ENCODE measurements at regions not wholly inside any gene's neighbourhood (a gene's known extent, or its start where the extent isn't known, plus 50 kb on each side); places are given as distances from the start of the nearest gene placed in this dataset.
"Not testable (repeated sequence)": the region's sequence is repeated elsewhere in the genome, so short reads cannot be mapped to it uniquely, and the experiment has no call there.

DNA sequence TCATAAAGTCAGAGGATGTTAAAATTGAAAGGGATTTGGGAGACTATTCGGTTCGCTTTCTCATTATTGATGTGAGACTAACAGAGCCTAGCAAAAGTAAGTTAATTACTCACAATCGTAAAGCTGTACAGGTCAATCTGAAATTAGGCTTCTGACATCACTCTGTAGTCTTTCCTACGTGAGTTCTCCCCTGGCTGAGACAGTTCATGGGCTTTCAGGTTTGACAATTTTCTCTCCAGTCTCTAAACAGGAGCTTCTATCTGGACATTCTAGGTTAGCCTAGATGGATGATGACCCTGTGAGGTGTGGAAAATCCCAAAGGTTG lies 77.5 kb upstream of the VKORC1L1 start:
- H3K27ac Mint-ChIP-seq; H3K4me2 ChIP-seq (replicated peaks; ENCODE audit: low read depth, low read length, poor library complexity, severe bottlenecking); H3K4me1 Mint-ChIP-seq; CTCF ChIA-PET; POLR2A ChIA-PET; H2AFZ ChIP-seq (ENCODE audit: insufficient read depth, low read depth, low read length, poor library complexity, severe bottlenecking); H3K4me3 Mint-ChIP-seq; H3K9me3 Mint-ChIP-seq (ENCODE audit: insufficient read depth); H3K79me2 ChIP-seq (ENCODE audit: control insufficient read depth, insufficient read depth, low read length); H3K27me3 ChIP-seq (replicated peaks in 1 of 4; ENCODE audit: control extremely low read depth in 1 of 4, control insufficient read depth in 3 of 4, insufficient read depth in 4 of 4, low read length in 3 of 4); intact Hi-C loops (cut with micrococcal nuclease); H4K20me1 ChIP-seq (ENCODE audit: control insufficient read depth, insufficient read depth, low read length, poor library complexity, severe bottlenecking); DNase-seq; H3K9ac ChIP-seq (ENCODE audit: low read length); ATAC-seq (ENCODE audit: low read depth); H3K4me3 ChIP-seq (ENCODE audit: control extremely low read depth in 1 of 5, extremely low read depth in 1 of 5, insufficient read depth in 1 of 5, low read depth in 2 of 5, low read length in 4 of 5); H3K27ac ChIP-seq (ENCODE audit: low read length in 2 of 2); H3K27me3 Mint-ChIP-seq; H3K36me3 ChIP-seq (replicated peaks in 1 of 2; ENCODE audit: control extremely low read depth in 1 of 2, control insufficient read depth in 1 of 2, extremely low read depth in 1 of 2, insufficient read depth in 2 of 2, low read length in 1 of 2); H3K4me1 ChIP-seq (ENCODE audit: control insufficient read depth in 2 of 2, insufficient read depth in 2 of 2, low read length in 2 of 2); H3K9me3 ChIP-seq (ENCODE audit: control extremely low read depth in 1 of 3, control insufficient read depth in 2 of 3, insufficient read depth in 1 of 3, low read length in 2 of 3): not testable (repeated sequence)
- WGBS (ENCODE audit: insufficient coverage): 61% methylated on average over 3 of the region's 4 CpGs

DNA sequence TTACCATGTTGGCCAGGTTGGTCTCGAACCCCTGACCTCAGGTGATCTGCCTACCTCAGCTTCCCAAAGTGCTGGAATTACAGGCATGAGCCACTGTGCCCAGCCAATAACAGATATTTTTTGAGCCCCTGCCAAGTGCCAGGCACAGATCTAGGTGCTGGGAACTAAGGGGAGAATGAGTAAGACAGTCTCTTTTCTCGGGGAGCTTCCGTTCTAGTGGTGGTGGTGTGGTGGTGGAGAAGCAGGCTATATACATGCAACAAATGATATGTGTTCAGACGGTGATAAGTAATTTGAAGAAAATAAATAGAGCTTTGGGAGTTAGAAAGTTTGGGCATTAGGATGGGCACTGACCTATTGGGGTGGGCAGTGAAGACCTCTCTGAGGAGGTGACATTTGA lies 76.7 kb upstream of the VKORC1L1 start:
- Mint-ChIP-seq H3K4me1 (no peaks in the 10 kb centered on the region), H3K27ac (no peak overlapping the region), H3K9me3 (ENCODE audit: insufficient read depth) (no peaks in the 10 kb centered on the region), H3K4me3 (no peak overlapping the region), H3K27me3 (no peaks in the 10 kb centered on the region)
- intact Hi-C loops (cut with micrococcal nuclease): no loop called here
- DNase-seq (no peak), ATAC-seq (ENCODE audit: low read depth) (no peak)
- H3K4me1 ChIP-seq (ENCODE audit: control insufficient read depth in 2 of 2, insufficient read depth in 2 of 2, low read length in 2 of 2): no peaks in the 10 kb centered on the region
- H3K27me3 ChIP-seq (replicated peaks in 1 of 4; ENCODE audit: control extremely low read depth in 1 of 4, control insufficient read depth in 3 of 4, insufficient read depth in 4 of 4, low read length in 3 of 4): no peaks in the 10 kb centered on the region
- no peak overlapping the region for H2AFZ ChIP-seq (ENCODE audit: insufficient read depth, low read depth, low read length, poor library complexity, severe bottlenecking)
- H4K20me1 ChIP-seq (ENCODE audit: control insufficient read depth, insufficient read depth, low read length, poor library complexity, severe bottlenecking): no peaks in the 10 kb centered on the region
- POLR2A ChIA-PET: no interaction called here
- H3K9ac ChIP-seq (ENCODE audit: low read length): no peak overlapping the region
- H3K9me3 ChIP-seq (ENCODE audit: control extremely low read depth in 1 of 3, control insufficient read depth in 2 of 3, insufficient read depth in 1 of 3, low read length in 2 of 3): no peaks in the 10 kb centered on the region
- no peak overlapping the region for H3K27ac ChIP-seq (ENCODE audit: low read length in 2 of 2)
- WGBS (ENCODE audit: insufficient coverage): 93% methylated on average over 4 of the region's 4 CpGs
- CTCF ChIA-PET: no interaction called here
- no peaks in the 10 kb centered on the region for H3K36me3 ChIP-seq (replicated peaks in 1 of 2; ENCODE audit: control extremely low read depth in 1 of 2, control insufficient read depth in 1 of 2, extremely low read depth in 1 of 2, insufficient read depth in 2 of 2, low read length in 1 of 2)
- TF ChIP-seq, protein P1, sequence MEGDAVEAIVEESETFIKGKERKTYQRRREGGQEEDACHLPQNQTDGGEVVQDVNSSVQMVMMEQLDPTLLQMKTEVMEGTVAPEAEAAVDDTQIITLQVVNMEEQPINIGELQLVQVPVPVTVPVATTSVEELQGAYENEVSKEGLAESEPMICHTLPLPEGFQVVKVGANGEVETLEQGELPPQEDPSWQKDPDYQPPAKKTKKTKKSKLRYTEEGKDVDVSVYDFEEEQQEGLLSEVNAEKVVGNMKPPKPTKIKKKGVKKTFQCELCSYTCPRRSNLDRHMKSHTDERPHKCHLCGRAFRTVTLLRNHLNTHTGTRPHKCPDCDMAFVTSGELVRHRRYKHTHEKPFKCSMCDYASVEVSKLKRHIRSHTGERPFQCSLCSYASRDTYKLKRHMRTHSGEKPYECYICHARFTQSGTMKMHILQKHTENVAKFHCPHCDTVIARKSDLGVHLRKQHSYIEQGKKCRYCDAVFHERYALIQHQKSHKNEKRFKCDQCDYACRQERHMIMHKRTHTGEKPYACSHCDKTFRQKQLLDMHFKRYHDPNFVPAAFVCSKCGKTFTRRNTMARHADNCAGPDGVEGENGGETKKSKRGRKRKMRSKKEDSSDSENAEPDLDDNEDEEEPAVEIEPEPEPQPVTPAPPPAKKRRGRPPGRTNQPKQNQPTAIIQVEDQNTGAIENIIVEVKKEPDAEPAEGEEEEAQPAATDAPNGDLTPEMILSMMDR (IDR thresholded peaks at IDR 0.05): no peak
- TF ChIP-seq EZH2 (IDR thresholded peaks at IDR 0.05; ENCODE audit: borderline replicate concordance, insufficient read depth, low read depth, low read length, poor library complexity, severe bottlenecking): no peak
- no peak overlapping the region for H3K4me3 ChIP-seq (ENCODE audit: control extremely low read depth in 1 of 5, extremely low read depth in 1 of 5, insufficient read depth in 1 of 5, low read depth in 2 of 5, low read length in 4 of 5)
- H3K79me2 ChIP-seq (ENCODE audit: control insufficient read depth, insufficient read depth, low read length): no peaks in the 10 kb centered on the region
- H3K4me2 ChIP-seq (replicated peaks; ENCODE audit: low read depth, low read length, poor library complexity, severe bottlenecking): no peak overlapping the region

DNA sequence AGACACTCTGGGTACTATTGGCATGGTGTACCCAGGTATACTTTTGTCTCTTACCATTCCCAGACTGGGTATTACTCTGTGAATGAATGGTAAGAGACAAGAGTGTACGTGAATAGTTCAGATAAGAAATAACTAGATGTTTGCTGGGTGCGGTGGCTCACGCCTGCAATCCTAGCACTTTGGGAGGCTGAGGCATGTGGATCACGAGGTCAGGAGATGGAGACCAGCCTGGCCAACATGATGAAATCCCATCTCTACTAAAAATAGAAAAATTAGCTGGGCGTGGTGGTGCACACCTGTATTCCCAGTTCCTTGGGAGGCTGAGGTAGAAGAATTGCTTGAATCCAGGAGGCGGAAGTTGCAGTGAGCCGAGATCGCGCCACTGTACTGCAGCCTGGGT lies 75.8 kb upstream of the VKORC1L1 start:
- H3K9me3 ChIP-seq (ENCODE audit: control extremely low read depth in 1 of 3, control insufficient read depth in 2 of 3, insufficient read depth in 1 of 3, low read length in 2 of 3); H3K9me3 Mint-ChIP-seq (ENCODE audit: insufficient read depth); H2AFZ ChIP-seq (ENCODE audit: insufficient read depth, low read depth, low read length, poor library complexity, severe bottlenecking); H3K4me1 Mint-ChIP-seq; DNase-seq; intact Hi-C loops (cut with micrococcal nuclease); H3K27me3 ChIP-seq (replicated peaks in 1 of 4; ENCODE audit: control extremely low read depth in 1 of 4, control insufficient read depth in 3 of 4, insufficient read depth in 4 of 4, low read length in 3 of 4); POLR2A ChIA-PET; H3K4me3 ChIP-seq (ENCODE audit: control extremely low read depth in 1 of 5, extremely low read depth in 1 of 5, insufficient read depth in 1 of 5, low read depth in 2 of 5, low read length in 4 of 5); H3K4me2 ChIP-seq (replicated peaks; ENCODE audit: low read depth, low read length, poor library complexity, severe bottlenecking); H3K4me1 ChIP-seq (ENCODE audit: control insufficient read depth in 2 of 2, insufficient read depth in 2 of 2, low read length in 2 of 2); H3K79me2 ChIP-seq (ENCODE audit: control insufficient read depth, insufficient read depth, low read length); H3K4me3 Mint-ChIP-seq; CTCF ChIA-PET; H3K27ac Mint-ChIP-seq; H3K36me3 ChIP-seq (replicated peaks in 1 of 2; ENCODE audit: control extremely low read depth in 1 of 2, control insufficient read depth in 1 of 2, extremely low read depth in 1 of 2, insufficient read depth in 2 of 2, low read length in 1 of 2); H3K9ac ChIP-seq (ENCODE audit: low read length); H4K20me1 ChIP-seq (ENCODE audit: control insufficient read depth, insufficient read depth, low read length, poor library complexity, severe bottlenecking); H3K27me3 Mint-ChIP-seq; H3K27ac ChIP-seq (ENCODE audit: low read length in 2 of 2); ATAC-seq (ENCODE audit: low read depth): not testable (repeated sequence)
- 91% methylated on average over 6 of the region's 9 CpGs for WGBS (ENCODE audit: insufficient coverage)

DNA sequence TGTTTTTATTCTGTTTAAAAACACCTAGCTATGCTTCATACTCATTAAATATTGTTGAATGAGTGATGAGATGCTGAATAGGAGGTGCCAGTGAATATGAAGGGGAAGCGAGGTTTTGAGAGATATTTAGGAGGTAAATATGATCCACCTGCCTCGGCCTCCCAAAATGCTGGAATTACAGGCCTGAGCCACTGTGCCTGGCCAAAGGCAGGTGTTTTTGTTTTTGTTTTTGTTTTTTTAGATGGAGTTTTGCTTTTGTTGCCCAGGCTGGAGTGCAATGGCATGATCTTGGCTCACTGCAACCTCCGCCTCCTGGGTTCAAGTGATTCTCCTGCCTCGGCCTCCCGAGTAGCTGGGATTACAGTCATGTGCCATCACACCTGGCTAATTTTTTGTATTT lies 75.3 kb upstream of the VKORC1L1 start:
- 82% methylated on average over 5 of the region's 5 CpGs for WGBS (ENCODE audit: insufficient coverage)
- not testable (repeated sequence) for DNase-seq

More for the DNA sequence above, 75.3 kb upstream of the VKORC1L1 start:
- H3K4me1 ChIP-seq (ENCODE audit: control insufficient read depth in 2 of 2, insufficient read depth in 2 of 2, low read length in 2 of 2); CTCF ChIA-PET; POLR2A ChIA-PET; H3K9ac ChIP-seq (ENCODE audit: low read length); H2AFZ ChIP-seq (ENCODE audit: insufficient read depth, low read depth, low read length, poor library complexity, severe bottlenecking); H3K36me3 ChIP-seq (replicated peaks in 1 of 2; ENCODE audit: control extremely low read depth in 1 of 2, control insufficient read depth in 1 of 2, extremely low read depth in 1 of 2, insufficient read depth in 2 of 2, low read length in 1 of 2); H3K79me2 ChIP-seq (ENCODE audit: control insufficient read depth, insufficient read depth, low read length); intact Hi-C loops (cut with micrococcal nuclease); H3K9me3 Mint-ChIP-seq (ENCODE audit: insufficient read depth); H3K4me1 Mint-ChIP-seq; H3K4me3 Mint-ChIP-seq; H3K27ac ChIP-seq (ENCODE audit: low read length in 2 of 2); H4K20me1 ChIP-seq (ENCODE audit: control insufficient read depth, insufficient read depth, low read length, poor library complexity, severe bottlenecking); H3K4me3 ChIP-seq (ENCODE audit: control extremely low read depth in 1 of 5, extremely low read depth in 1 of 5, insufficient read depth in 1 of 5, low read depth in 2 of 5, low read length in 4 of 5); H3K9me3 ChIP-seq (ENCODE audit: control extremely low read depth in 1 of 3, control insufficient read depth in 2 of 3, insufficient read depth in 1 of 3, low read length in 2 of 3); H3K27ac Mint-ChIP-seq; H3K27me3 Mint-ChIP-seq; ATAC-seq (ENCODE audit: low read depth); H3K27me3 ChIP-seq (replicated peaks in 1 of 4; ENCODE audit: control extremely low read depth in 1 of 4, control insufficient read depth in 3 of 4, insufficient read depth in 4 of 4, low read length in 3 of 4); H3K4me2 ChIP-seq (replicated peaks; ENCODE audit: low read depth, low read length, poor library complexity, severe bottlenecking): not testable (repeated sequence)

Data from B cell (primary cell).